GM18909 (cell line): ENCODE measurements at regions not wholly inside any gene's neighbourhood (a gene's known extent, or its start where the extent isn't known, plus 50 kb on each side); places are given as distances from the start of the nearest gene placed in this dataset.

Experiments used
- ATAC-seq: cut with Tn5 transposase; IDR thresholded peaks from one replicate; pipeline ENCODE4 v1.9.1; 2021; ENCODE audit warnings: mild to moderate bottlenecking; ENCODE audit not compliant: unreplicated experiment, poor library complexity

DNA sequence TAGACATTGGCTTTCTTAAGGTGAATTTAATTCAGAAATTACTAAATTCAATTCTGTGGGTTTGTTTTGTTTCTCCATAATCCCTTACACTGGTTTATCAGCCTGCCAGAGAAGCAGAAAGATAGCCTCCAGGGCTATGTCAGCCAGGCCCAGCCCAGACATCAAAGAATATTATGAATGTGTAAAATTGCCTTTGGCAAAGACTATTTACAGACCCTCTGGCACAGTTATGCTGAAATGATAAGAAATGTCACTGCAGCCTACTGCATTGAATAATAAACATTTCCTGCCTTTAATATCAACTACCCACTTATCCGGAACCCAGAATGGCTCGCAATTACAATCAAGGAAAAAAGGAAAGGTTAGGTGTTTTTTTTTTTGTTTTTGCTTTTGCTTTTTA lies 562.5 kb upstream of the LRRC4C start:
- ATAC-seq: no peak

DNA sequence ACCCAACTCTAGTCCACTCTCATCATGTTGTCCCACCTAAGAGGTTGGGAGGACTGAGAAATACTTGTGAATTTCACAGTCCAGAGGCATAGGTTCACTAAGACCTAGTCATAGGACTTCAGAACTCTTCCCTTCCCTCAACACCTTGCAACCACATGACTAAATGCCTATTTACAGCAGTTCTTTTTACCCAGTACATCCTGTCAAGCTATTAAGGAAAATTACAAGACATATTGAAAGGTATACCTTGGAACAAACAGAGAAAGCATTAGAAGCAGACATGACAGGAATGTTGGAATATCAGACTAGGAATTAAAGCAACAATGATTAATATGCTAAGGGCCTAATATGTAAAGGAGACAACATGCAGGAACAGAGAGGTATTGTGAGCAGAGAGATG lies 563.8 kb upstream of the LRRC4C start:
- ATAC-seq: no peak

DNA sequence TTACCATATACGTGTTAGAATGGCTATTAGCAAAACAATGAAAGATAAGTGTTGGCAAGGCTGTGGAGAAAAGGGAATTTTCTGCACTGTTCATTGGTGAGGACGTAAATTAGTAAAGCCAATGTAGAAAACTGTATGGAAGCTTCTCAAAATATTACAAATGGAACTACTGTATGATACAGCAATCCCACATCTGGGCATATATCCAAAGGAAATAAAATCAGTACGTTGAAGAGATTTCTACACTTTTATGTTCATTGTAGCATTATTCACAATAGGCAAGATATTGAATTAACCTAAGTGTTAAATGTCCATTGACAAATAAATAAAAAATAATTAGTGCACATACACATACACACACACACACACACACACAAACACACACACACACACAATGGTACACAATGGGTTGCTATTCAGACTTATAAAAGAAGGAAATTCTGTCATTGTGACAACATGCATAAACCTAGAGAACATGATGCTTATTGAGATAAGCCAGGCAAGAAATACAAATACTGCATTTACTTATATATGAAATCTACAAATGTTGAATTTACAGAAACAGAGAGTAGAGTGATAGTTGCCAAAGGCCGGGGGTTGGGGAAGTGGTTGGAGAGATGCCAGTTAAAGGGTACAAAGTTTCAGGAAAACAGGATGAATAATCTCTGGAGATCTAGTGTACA lies 565.8 kb upstream of the LRRC4C start:
- no peak for ATAC-seq

DNA sequence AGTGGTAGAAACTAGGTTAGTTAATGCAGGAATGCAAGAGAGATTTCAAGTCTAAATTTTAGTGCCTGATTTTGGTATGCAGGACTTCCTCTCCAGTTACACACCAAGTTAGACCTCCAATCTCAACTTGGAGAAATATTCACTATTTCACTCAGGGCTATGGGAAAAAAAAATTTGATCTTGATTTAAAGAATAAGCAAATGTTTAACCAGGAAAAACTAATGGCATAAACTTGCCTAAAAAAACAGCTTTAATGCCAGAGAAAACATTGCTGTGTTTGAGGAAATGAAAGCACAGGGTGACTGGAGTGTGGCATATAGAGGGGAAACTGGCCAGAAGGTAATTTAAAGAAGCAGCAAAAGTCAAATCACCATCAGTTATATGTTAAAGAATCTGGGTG lies 575.4 kb upstream of the LRRC4C start:
- no peak for ATAC-seq

- no peak for ATAC-seq
Observed at GRCh38 chr11:42036201-42036600, 576.7 kb upstream of the LRRC4C start.

GRCh38 chr11:42043312-42043711 lies 583.9 kb upstream of the LRRC4C start:
- ATAC-seq: no peak

DNA sequence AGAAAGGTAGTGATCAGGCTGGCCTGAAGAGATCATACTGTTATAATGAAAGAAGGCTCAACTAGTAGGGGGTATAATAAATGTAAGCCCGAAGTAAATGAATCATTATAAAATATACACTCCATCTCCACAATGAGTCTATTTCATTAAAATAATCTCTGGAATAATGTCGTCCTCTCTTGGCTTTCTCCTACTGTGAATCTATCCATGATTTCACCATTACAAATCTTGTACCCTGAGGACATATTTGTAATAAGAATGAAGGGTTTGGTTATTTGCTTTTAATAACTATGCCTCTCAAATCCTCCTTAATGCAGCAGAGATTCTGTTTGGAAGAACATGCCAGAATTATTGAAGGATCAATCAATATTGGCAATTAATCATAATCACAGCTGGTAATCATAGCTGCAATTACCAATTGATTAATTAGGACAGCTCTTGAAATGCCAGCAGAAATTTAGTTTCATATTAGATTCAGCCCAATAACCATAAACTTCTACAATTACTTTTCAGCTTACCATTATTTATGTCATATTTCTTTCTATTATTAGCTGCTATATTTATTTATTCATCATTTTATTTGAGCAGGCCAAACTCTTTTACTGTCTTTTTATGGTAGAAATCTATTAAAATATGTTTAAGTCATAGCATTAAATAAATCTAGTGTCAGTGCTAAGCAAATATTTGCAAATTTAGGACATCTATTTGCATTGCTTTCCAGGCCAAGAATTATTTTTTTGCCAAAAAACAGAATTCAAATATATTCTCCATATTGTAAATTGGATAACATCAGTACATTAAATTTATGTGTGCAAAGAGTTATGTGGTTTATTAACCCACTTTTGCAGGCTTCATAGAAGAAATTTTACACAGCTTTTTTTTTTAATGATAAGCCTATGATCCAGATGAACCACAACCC lies 588.4 kb upstream of the LRRC4C start:
- no peak for ATAC-seq

DNA sequence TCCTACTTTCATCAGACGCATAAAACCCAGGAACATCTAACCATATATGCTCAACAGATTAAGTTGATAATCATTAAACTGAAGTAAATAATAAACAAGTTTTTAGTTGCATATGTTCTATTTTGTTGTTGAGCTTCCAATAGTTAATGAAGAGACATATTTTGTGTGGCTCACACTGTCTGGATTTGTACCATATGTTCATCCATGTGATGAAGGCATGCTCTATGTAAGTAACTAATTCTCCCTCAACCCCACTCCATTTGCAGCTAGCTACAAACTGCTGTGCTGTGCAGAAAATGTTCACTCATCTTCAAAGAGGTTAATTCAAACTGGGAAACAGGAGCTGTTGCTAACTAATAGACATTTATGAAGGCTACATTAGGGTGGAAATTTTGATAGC lies 589.7 kb upstream of the LRRC4C start:
- no peak for ATAC-seq

DNA sequence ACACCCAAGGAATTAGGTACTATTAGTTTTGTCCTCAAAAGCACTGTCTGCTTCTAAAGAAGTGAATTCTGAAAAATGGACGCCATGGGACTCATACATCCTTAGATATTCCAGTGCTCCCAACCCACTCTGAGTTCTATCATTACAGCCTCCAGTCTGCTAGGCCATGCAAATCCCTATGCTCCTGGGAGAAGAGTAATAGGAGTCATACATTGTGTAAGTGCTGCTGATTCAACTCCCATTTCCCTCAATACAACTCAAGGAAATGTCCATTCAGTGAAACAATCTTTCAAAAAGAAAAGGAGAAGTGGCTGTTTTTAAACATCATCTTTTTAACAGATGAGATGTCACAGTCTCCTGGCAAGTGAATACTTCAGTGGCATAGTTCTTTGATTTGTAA lies 590.2 kb upstream of the LRRC4C start:
- ATAC-seq: no peak

DNA sequence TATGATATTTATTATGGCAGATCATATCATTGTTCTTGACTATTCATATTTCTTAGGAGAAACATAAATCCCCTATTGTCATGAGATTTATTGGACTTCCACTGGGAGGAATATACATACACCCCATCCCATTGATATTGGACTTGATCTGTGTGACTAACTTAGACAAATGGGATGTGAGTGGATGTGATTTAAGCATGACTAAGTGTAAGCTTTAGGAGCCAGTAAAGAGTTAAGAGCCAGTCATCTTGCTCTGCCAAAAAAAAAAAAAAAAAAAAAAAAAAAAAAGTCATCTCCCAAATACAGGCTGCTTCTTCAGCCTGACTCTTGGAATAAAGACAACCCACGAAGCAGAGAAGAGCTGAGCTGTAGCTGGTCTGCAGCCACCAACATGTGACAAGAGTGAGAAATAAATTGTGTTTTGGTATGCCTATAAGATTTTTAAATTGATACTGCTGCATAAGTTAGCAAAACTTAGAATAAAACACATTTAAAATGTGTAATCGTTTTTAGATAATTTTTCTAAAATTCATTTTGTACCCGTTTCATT lies 595.0 kb upstream of the LRRC4C start:
- ATAC-seq: no peak

DNA sequence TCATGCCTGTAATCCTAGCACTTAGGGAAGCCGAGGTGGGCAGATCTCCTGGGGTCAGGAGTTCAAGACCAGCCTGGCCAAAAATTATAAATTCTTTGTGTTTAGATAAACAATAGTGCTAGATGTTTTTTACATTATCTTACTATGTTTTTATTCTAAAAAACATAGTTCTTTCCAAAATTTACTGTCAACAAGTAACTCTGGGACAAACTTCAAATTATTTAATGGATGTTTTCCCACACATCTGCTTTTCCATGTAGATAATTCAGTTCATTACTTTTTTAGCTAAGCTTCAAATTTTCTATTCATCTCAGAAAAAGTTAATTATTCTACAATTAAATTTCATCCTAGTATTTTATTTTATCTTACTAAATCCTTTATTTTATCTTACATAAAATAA lies 596.2 kb upstream of the LRRC4C start:
- no peak for ATAC-seq

DNA sequence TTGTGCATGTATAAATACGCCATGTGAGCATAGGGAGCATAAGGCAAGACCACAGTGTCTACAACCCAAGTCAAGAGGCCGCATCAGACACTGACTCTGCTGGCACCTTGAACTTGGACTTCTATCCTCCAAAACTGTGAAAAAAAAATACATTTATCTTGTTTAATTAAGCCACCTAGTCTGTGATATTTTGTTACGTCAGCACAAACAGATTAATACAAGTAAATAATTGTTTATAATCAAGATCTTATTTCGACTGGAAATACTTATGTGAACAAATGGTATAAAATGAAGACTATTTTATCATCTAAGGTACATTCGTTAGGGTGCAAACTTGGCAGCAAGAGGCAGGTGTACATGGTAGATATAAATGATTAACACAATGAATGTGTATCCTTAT lies 599.3 kb upstream of the LRRC4C start:
- no peak for ATAC-seq

GRCh38 chr11:42065199-42065598 lies 605.7 kb upstream of the LRRC4C start:
- no peak for ATAC-seq

- no peak for ATAC-seq
Observed at GRCh38 chr11:42066113-42066512, 606.7 kb upstream of the LRRC4C start.

- no peak for ATAC-seq
Observed at GRCh38 chr11:42074306-42074705, 614.9 kb upstream of the LRRC4C start.

GRCh38 chr11:42075180-42075579 lies 615.7 kb upstream of the LRRC4C start:
- no peak for ATAC-seq

GRCh38 chr11:42077794-42078193 lies 618.3 kb upstream of the LRRC4C start:
- ATAC-seq: no peak

DNA sequence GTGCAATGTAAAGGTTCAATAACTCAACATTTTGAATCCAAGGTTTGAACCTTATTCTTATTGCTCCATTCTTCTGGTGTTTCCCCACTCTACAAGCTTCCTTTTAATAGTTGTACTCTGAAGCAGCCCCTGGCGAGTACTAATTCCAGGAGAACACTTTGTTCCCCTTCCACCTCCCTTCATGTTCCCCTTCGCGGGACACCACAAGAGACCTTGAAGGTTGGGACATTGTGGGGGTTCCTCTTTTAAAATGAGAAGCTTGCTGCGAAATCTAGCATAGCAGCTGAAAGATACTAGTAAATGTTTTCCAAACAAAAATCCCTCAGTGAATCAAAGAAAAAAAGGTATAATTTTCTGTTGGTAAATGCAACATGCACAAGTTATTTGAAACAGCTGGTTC lies 626.3 kb upstream of the LRRC4C start:
- no peak for ATAC-seq

- ATAC-seq: no peak
Observed at GRCh38 chr11:42093541-42093940, 634.1 kb upstream of the LRRC4C start.

DNA sequence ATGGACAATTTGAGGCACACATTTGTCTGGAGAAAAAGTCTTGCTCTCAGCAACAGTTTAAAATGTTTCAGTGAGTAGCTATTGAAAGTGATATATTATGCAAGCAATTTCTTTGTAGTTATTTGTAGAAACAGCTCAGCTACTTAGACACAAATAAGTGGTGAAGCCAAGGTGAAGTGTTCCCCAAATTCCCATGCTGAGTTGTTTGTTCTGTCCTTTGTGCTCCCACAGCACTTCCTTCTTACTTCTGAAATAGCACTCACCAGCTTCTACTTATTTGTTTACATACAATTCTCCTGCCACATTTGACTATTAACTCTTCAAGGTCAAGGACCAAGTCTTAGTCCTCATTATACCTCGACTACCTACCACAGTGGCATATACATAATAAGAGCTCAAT lies 638.6 kb upstream of the LRRC4C start:
- ATAC-seq: no peak

DNA sequence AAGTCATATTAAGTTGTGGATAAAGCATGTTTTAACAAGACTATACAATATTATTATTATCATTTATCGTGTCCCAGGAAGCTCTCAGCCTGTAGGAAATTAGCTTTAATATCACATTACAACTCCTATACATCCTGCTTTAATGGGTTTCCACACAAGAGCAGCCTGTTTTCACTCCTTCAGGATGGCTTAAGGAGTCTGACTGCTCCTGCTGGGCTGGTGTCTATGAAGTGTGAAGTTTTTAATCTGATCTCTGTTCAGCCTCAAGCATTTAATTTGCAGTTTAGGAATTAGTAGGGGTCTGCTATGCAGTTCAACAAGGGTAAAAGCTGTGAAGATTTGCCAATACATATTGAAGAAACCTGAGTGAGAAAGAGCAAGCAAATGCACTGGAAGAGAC lies 653.4 kb upstream of the LRRC4C start:
- no peak for ATAC-seq

DNA sequence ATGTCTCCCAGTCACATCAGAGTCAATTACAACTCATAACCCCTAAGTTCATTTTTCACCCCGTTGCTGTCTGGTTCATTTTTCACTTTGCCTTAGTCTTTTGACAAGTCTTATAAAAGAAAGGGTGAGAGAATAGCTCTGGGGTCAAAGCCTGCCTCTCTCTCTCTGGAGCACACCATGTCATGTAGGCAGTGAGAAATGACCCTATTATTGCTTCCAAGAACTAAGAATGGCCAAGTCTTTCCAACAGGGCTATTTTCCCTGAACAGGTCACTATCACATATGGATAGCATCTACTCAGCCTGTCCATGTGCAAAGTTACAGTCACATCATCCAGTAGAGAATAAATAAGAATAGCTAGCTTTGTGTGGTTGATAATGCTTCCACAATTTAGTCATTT lies 655.5 kb upstream of the LRRC4C start:
- no peak for ATAC-seq
